ENCODE measurements at regions not wholly inside any gene's neighbourhood (a gene's known extent, or its start where the extent isn't known, plus 50 kb on each side); places are given as distances from the start of the nearest gene placed in this dataset.
"Not testable (repeated sequence)": the region's sequence is repeated elsewhere in the genome, so short reads cannot be mapped to it uniquely, and the experiment has no call there.

DNA sequence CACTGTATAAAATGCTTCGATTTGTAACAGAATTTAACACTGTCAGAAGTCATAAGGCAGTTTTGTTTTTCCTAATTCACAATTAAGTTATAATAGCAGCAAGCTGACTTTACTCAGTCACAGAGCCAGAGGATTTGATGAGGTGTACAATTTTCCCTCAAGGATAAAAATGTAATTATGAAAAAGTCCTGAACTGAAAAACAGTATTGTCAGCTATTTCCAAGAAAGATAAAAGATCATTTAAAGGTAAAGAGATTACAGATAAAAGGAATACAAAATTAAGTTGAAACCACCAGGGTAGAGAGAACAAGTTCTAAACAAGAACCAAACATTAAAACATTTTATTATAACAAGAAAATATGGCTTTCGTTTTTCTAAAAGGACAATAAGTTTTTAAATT, 86.8 kb upstream of the ZFP42 start:
- 85% methylated on average over 2 of the region's 2 CpGs for WGBS
- H3K27ac ChIP-seq (ENCODE audit: low read depth in 1 of 2, low read length in 1 of 2): no peak overlapping the region
- H3K36me3 ChIP-seq (ENCODE audit: control insufficient read depth in 2 of 2, insufficient read depth in 2 of 2, low read length in 1 of 2): no peaks in the 10 kb centered on the region
- no peak for DNase-seq (ENCODE audit: low read depth in 6 of 9, low spot score in 9 of 9)
- H3K27me3 ChIP-seq (ENCODE audit: control insufficient read depth in 2 of 2, insufficient read depth in 1 of 2, low read length in 1 of 2): no peaks in the 10 kb centered on the region
- no peak overlapping the region for H3K4me3 ChIP-seq (ENCODE audit: low read length in 2 of 2)
- H3K4me1 ChIP-seq (ENCODE audit: control insufficient read depth in 2 of 2, insufficient read depth in 2 of 2, low read length in 2 of 2): no peaks in the 10 kb centered on the region
- no peaks in the 10 kb centered on the region for H3K9me3 ChIP-seq (ENCODE audit: control insufficient read depth in 2 of 2, insufficient read depth in 1 of 2, low read length in 1 of 2)

DNA sequence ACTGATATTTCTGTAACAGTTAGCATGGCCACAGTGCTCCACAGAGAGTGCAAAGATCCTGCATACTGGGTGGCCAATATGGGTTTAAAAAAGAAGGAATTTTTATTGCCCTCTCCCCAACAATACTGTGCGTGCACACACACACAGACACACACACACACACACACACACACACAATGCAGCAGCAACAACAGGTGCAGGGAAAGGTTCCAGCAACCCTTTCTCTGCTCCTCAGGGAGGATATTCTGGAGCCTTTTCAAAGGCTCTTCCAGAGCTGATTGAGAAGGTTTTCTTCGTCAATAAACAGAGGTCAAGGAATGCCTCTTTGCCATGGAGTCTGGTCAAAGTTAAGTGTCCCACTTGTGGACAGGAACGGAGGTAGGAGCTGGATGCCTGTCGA, 84.8 kb upstream of the ZFP42 start:
- no peak overlapping the region for H3K27ac ChIP-seq (ENCODE audit: low read depth in 1 of 2, low read length in 1 of 2)
- H3K9me3 ChIP-seq (ENCODE audit: control insufficient read depth in 2 of 2, insufficient read depth in 1 of 2, low read length in 1 of 2): no peaks in the 10 kb centered on the region
- H3K36me3 ChIP-seq (ENCODE audit: control insufficient read depth in 2 of 2, insufficient read depth in 2 of 2, low read length in 1 of 2): no peaks in the 10 kb centered on the region
- no peaks in the 10 kb centered on the region for H3K4me1 ChIP-seq (ENCODE audit: control insufficient read depth in 2 of 2, insufficient read depth in 2 of 2, low read length in 2 of 2)
- 65% methylated on average over 4 of the region's 4 CpGs for WGBS
- no peak overlapping the region for H3K4me3 ChIP-seq (ENCODE audit: low read length in 2 of 2)
- H3K27me3 ChIP-seq (ENCODE audit: control insufficient read depth in 2 of 2, insufficient read depth in 1 of 2, low read length in 1 of 2): no peaks in the 10 kb centered on the region
- DNase-seq (ENCODE audit: low read depth in 6 of 9, low spot score in 9 of 9): no peak

DNA sequence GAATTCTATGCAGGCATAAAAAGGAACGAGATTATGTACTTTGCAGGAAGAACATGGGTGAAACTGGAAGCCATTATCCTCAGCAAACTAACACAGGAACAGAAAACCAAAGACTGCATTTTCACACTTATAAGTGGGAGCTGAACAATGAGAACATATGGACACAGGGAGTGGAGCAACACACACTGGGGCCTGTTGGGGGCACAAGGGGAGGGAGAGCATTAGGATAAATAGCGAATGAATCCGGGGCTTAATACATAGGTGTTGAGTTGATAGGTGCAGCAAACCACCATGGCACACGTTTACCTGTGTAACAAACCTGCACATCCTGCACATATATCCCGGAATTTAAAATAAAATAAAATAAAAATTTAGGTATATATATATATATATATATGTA, 80.2 kb upstream of the ZFP42 start:
- H3K36me3 ChIP-seq (ENCODE audit: control insufficient read depth in 2 of 2, insufficient read depth in 2 of 2, low read length in 1 of 2); DNase-seq (ENCODE audit: low read depth in 6 of 9, low spot score in 9 of 9); H3K4me3 ChIP-seq (ENCODE audit: low read length in 2 of 2); H3K9me3 ChIP-seq (ENCODE audit: control insufficient read depth in 2 of 2, insufficient read depth in 1 of 2, low read length in 1 of 2); H3K27me3 ChIP-seq (ENCODE audit: control insufficient read depth in 2 of 2, insufficient read depth in 1 of 2, low read length in 1 of 2); H3K27ac ChIP-seq (ENCODE audit: low read depth in 1 of 2, low read length in 1 of 2); H3K4me1 ChIP-seq (ENCODE audit: control insufficient read depth in 2 of 2, insufficient read depth in 2 of 2, low read length in 2 of 2): not testable (repeated sequence)
- WGBS: 80% methylated on average over 5 of the region's 5 CpGs

- 98% methylated on average over 3 of the region's 3 CpGs for WGBS
Measured at GRCh38 chr4:187919966-187920365, 75.6 kb upstream of the ZFP42 start.

DNA sequence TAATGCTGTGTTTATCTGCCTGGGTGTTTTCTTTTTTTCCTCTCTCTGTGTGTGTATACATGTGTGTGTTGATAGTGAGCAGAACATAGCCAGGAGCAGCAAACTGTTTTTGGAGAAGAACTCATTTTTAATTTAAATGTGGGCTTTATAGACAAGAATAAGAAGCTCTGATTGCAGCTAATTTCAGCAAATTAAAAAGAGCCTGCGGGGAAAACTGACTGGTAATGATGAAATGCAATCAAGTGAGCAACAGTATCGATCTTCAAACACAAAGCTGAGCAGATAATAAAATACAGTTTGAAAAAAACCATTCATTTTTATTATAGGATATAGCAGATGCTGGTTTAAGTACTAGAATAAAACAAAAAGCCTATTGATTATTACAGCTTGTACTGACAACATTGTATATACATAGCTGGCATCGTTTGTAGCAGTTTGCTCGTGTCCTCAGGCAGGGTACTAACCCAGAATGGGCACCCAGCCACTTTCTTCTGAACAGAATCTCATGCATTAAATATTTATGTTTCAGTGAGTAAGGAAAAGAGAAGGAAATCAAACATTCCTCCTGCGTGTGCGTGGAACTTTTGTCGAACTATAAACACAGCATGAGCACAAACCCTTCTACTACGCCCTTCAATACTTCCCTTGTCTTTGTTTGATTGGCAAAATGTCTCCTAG, 73.5 kb upstream of the ZFP42 start:
- 82% methylated on average over 8 of the region's 8 CpGs for WGBS

More at GRCh38 chr4:187919966-187920365, 75.6 kb upstream of the ZFP42 start:
- Histone ChIP-seq H3K27me3 (ENCODE audit: control insufficient read depth in 2 of 2, insufficient read depth in 1 of 2, low read length in 1 of 2) (no peaks in the 10 kb centered on the region), H3K27ac (ENCODE audit: low read depth in 1 of 2, low read length in 1 of 2) (no peak overlapping the region), H3K4me1 (ENCODE audit: control insufficient read depth in 2 of 2, insufficient read depth in 2 of 2, low read length in 2 of 2) (no peaks in the 10 kb centered on the region), H3K9me3 (ENCODE audit: control insufficient read depth in 2 of 2, insufficient read depth in 1 of 2, low read length in 1 of 2) (peaks cover 0 to 6% of the 10 kb centered on the region in 2 donors), H3K4me3 (ENCODE audit: low read length in 2 of 2) (no peak overlapping the region), H3K36me3 (ENCODE audit: control insufficient read depth in 2 of 2, insufficient read depth in 2 of 2, low read length in 1 of 2) (no peaks in the 10 kb centered on the region)
- DNase-seq (ENCODE audit: low read depth in 6 of 9, low spot score in 9 of 9): no peak

GRCh38 chr4:187929024-187929423, 66.5 kb upstream of the ZFP42 start:
- no peak for DNase-seq (ENCODE audit: low read depth in 6 of 9, low spot score in 9 of 9)
- H3K36me3 ChIP-seq (ENCODE audit: control insufficient read depth in 2 of 2, insufficient read depth in 2 of 2, low read length in 1 of 2): no peaks in the 10 kb centered on the region
- H3K4me1 ChIP-seq (ENCODE audit: control insufficient read depth in 2 of 2, insufficient read depth in 2 of 2, low read length in 2 of 2): no peaks in the 10 kb centered on the region
- no peaks in the 10 kb centered on the region for H3K27me3 ChIP-seq (ENCODE audit: control insufficient read depth in 2 of 2, insufficient read depth in 1 of 2, low read length in 1 of 2)
- no peak overlapping the region for H3K4me3 ChIP-seq (ENCODE audit: low read length in 2 of 2)
- no peak overlapping the region for H3K27ac ChIP-seq (ENCODE audit: low read depth in 1 of 2, low read length in 1 of 2)
- peaks cover 2 to 7% of the 10 kb centered on the region in 2 donors for H3K9me3 ChIP-seq (ENCODE audit: control insufficient read depth in 2 of 2, insufficient read depth in 1 of 2, low read length in 1 of 2)
- WGBS: 78% methylated on average over 7 of the region's 7 CpGs

More for the DNA sequence above, 73.5 kb upstream of the ZFP42 start:
- H3K36me3 ChIP-seq (ENCODE audit: control insufficient read depth in 2 of 2, insufficient read depth in 2 of 2, low read length in 1 of 2): no peaks in the 10 kb centered on the region
- DNase-seq (ENCODE audit: low read depth in 6 of 9, low spot score in 9 of 9): no peak
- no peak overlapping the region for H3K4me3 ChIP-seq (ENCODE audit: low read length in 2 of 2)
- no peaks in the 10 kb centered on the region for H3K4me1 ChIP-seq (ENCODE audit: control insufficient read depth in 2 of 2, insufficient read depth in 2 of 2, low read length in 2 of 2)
- H3K27ac ChIP-seq (ENCODE audit: low read depth in 1 of 2, low read length in 1 of 2): no peak overlapping the region
- H3K9me3 ChIP-seq (ENCODE audit: control insufficient read depth in 2 of 2, insufficient read depth in 1 of 2, low read length in 1 of 2): peaks cover 0 to 6% of the 10 kb centered on the region in 2 donors
- no peaks in the 10 kb centered on the region for H3K27me3 ChIP-seq (ENCODE audit: control insufficient read depth in 2 of 2, insufficient read depth in 1 of 2, low read length in 1 of 2)

GRCh38 chr4:187934766-187935165, 60.8 kb upstream of the ZFP42 start:
- H3K36me3 ChIP-seq (ENCODE audit: control insufficient read depth in 2 of 2, insufficient read depth in 2 of 2, low read length in 1 of 2): no peaks in the 10 kb centered on the region
- DNase-seq (ENCODE audit: low read depth in 6 of 9, low spot score in 9 of 9): no peak
- WGBS: 54% methylated on average over 3 of the region's 3 CpGs

DNA sequence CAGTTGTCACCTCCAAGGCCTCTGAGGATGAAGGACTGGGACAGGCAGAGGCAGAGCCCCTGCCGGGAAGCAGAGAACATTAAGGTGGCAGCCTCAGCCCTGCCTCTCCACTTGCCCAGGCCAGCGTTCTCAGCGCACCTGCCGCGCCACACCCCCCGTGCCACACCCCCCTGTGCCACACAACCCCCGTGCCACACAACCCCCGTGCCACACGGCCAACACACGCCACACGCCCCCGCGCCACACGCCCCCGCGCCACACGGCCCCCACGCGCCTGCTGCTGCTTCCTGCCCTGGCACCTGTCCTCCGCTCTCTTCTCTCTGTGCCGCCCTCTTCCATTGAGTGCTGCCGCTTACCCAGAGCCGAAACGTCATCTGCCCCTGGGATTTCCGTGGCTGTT, 58.0 kb upstream of the ZFP42 start:
- DNase-seq (ENCODE audit: low read depth in 6 of 9, low spot score in 9 of 9): no peak

More at GRCh38 chr4:187934766-187935165, 60.8 kb upstream of the ZFP42 start:
- Histone ChIP-seq H3K9me3 (ENCODE audit: control insufficient read depth in 2 of 2, insufficient read depth in 1 of 2, low read length in 1 of 2) (peaks cover 4 to 8% of the 10 kb centered on the region in 2 donors), H3K27ac (ENCODE audit: low read depth in 1 of 2, low read length in 1 of 2) (no peak overlapping the region), H3K4me3 (ENCODE audit: low read length in 2 of 2) (no peak overlapping the region), H3K27me3 (ENCODE audit: control insufficient read depth in 2 of 2, insufficient read depth in 1 of 2, low read length in 1 of 2) (no peaks in the 10 kb centered on the region), H3K4me1 (ENCODE audit: control insufficient read depth in 2 of 2, insufficient read depth in 2 of 2, low read length in 2 of 2) (no peaks in the 10 kb centered on the region)

GRCh38 chr4:187940299-187940698, 55.3 kb upstream of the ZFP42 start:
- Histone ChIP-seq H3K4me3 (ENCODE audit: low read length in 2 of 2) (no peak overlapping the region), H3K27ac (ENCODE audit: low read depth in 1 of 2, low read length in 1 of 2) (no peak overlapping the region), H3K9me3 (ENCODE audit: control insufficient read depth in 2 of 2, insufficient read depth in 1 of 2, low read length in 1 of 2) (peaks cover 4 to 8% of the 10 kb centered on the region in 2 donors), H3K4me1 (ENCODE audit: control insufficient read depth in 2 of 2, insufficient read depth in 2 of 2, low read length in 2 of 2) (no peaks in the 10 kb centered on the region), H3K27me3 (ENCODE audit: control insufficient read depth in 2 of 2, insufficient read depth in 1 of 2, low read length in 1 of 2) (no peaks in the 10 kb centered on the region), H3K36me3 (ENCODE audit: control insufficient read depth in 2 of 2, insufficient read depth in 2 of 2, low read length in 1 of 2) (no peaks in the 10 kb centered on the region)
- DNase-seq (ENCODE audit: low read depth in 6 of 9, low spot score in 9 of 9): no peak
- 93% methylated on average over 8 of the region's 8 CpGs for WGBS

More for the DNA sequence above, 58.0 kb upstream of the ZFP42 start:
- Histone ChIP-seq H3K9me3 (ENCODE audit: control insufficient read depth in 2 of 2, insufficient read depth in 1 of 2, low read length in 1 of 2) (peaks cover 4 to 8% of the 10 kb centered on the region in 2 donors), H3K4me1 (ENCODE audit: control insufficient read depth in 2 of 2, insufficient read depth in 2 of 2, low read length in 2 of 2) (no peaks in the 10 kb centered on the region), H3K4me3 (ENCODE audit: low read length in 2 of 2) (no peak overlapping the region), H3K36me3 (ENCODE audit: control insufficient read depth in 2 of 2, insufficient read depth in 2 of 2, low read length in 1 of 2) (no peaks in the 10 kb centered on the region), H3K27ac (ENCODE audit: low read depth in 1 of 2, low read length in 1 of 2) (no peak overlapping the region), H3K27me3 (ENCODE audit: control insufficient read depth in 2 of 2, insufficient read depth in 1 of 2, low read length in 1 of 2) (no peaks in the 10 kb centered on the region)
- 98% methylated on average over 25 of the region's 25 CpGs for WGBS

Measured in thymus (tissue), 11 donors.